ENCODE measurements at regions not wholly inside any gene's neighbourhood (a gene's known extent, or its start where the extent isn't known, plus 50 kb on each side); places are given as distances from the start of the nearest gene placed in this dataset.

DNA sequence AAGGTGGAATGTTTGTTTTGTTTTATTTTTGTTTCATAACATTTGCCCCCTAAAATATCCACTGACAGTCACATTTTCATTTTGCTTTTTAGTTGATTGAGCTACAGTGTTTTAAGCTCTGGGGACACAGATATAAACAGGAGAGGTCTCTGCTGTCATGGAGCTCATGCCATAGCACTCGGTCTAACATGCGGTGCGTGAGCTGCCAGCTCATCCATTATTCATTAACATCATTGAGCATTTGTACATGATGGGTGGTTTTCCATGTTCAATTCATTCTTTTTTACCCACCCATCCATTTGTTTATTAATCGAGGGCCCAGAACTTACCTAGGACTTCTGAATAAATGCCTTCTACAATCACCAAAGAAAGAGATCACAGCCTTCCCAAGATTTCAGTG, 150.1 kb upstream of the SFRP2 start:
- Histone ChIP-seq H3K79me2 (ENCODE audit: control insufficient read depth, insufficient read depth, low read length) (no peaks in the 10 kb centered on the region), H3K9ac (ENCODE audit: control insufficient read depth, insufficient read depth, low read length) (no peak overlapping the region), H3K4me1 (ENCODE audit: control insufficient read depth, insufficient read depth, low read length) (no peaks in the 10 kb centered on the region), H2AFZ (ENCODE audit: control insufficient read depth, low read depth, low read length) (no peak overlapping the region), H3K27me3 (replicated peaks in 1 of 2; ENCODE audit: control insufficient read depth in 2 of 2, insufficient read depth in 2 of 2, low read length in 1 of 2) (0 out of 4 replicates have a peak, but pooled peaks cover 0 to 2% of the 10 kb centered on the region in 2 experiments), H3K4me3 (no peak overlapping the region), H3K4me2 (ENCODE audit: control insufficient read depth, insufficient read depth) (no peak overlapping the region), H3K27ac (ENCODE audit: control insufficient read depth, insufficient read depth) (no peak overlapping the region), H3K9me3 (replicated peaks; ENCODE audit: control insufficient read depth, insufficient read depth, low read length) (no peaks in the 10 kb centered on the region), H4K20me1 (ENCODE audit: control insufficient read depth, insufficient read depth) (no peaks in the 10 kb centered on the region), H3K36me3 (ENCODE audit: control insufficient read depth in 2 of 2, insufficient read depth in 2 of 2, low read length in 1 of 2) (no peaks in the 10 kb centered on the region)
- TF ChIP-seq NR2C1 (IDR thresholded peaks at IDR 0.05) (no peak), MXI1 (IDR thresholded peaks at IDR 0.05; ENCODE audit: low read depth, low read length) (no peak), NFYB (IDR thresholded peaks at IDR 0.05; ENCODE audit: insufficient read depth, low read depth, low read length) (no peak), CREM (IDR thresholded peaks at IDR 0.05; ENCODE audit: low read depth) (no peak), RBBP5 (conservative IDR thresholded peaks at IDR 0.05) (no peak), POLR2A (IDR thresholded peaks at IDR 0.05; ENCODE audit: low read depth, low read length) (no peak), SMC3 (IDR thresholded peaks at IDR 0.05; ENCODE audit: borderline replicate concordance, low read length) (no peak)
- no peak for DNase-seq (ENCODE audit: low read depth, low spot score)
- CTCF ChIA-PET: interaction anchor here (0.9 kb wide), 1 partner anchor 10 kb away, joined by 3 read pairs; no protein-coding TSS in a partner anchor
- SMC1A ChIA-PET (ENCODE audit: uncharacterized antibody, unreplicated experiment): interaction anchor here (0.5 to 1.9 kb wide), 4 partner anchors 11 to 718 kb away, joined by 3 to 4 read pairs (median 4); no protein-coding TSS in a partner anchor
- POLR2A ChIA-PET: no interaction called here
- intact Hi-C loops (cut with micrococcal nuclease; ENCODE audit: unreplicated experiment) (no loop called here), in situ Hi-C loops (cut with MboI) (no loop called here)
- RAD21 ChIA-PET (ENCODE audit: unreplicated experiment): no interaction called here
- no peak for FAIRE-seq
- no peak for ATAC-seq
- WGBS (ENCODE audit: insufficient coverage, insufficient replicate concordance, low lambda C conversion rate, missing lambda C conversion rate): 43% methylated on average over 4 of the region's 4 CpGs
- BruUV-seq (replicated peaks): no TSS peak

DNA sequence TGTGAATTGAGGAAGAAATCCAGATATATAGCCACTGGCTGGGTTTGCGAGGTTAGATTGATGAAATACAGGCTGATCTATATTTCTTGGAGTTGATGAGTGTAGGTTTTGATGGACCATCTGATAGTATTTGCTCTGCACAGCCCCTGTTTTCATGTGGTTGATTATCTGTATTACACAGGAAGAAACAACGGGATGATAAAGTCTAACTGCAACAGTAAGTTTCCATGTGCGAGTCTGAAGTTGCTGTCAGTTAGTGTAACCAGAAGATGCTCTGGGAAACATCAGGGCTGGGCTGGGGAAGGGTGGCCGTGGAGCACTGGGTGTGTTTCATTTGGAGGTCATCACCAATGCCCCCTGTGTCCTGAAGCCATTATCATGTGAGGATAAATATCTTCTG, 148.4 kb upstream of the SFRP2 start:
- SMC1A ChIA-PET (ENCODE audit: uncharacterized antibody, unreplicated experiment): no interaction called here
- RAD21 ChIA-PET (ENCODE audit: unreplicated experiment): no interaction called here
- CTCF ChIA-PET: no interaction called here
- Histone ChIP-seq H3K27ac (ENCODE audit: control insufficient read depth, insufficient read depth) (no peak overlapping the region), H3K4me2 (ENCODE audit: control insufficient read depth, insufficient read depth) (no peak overlapping the region), H3K36me3 (ENCODE audit: control insufficient read depth in 2 of 2, insufficient read depth in 2 of 2, low read length in 1 of 2) (no peaks in the 10 kb centered on the region), H3K27me3 (replicated peaks in 1 of 2; ENCODE audit: control insufficient read depth in 2 of 2, insufficient read depth in 2 of 2, low read length in 1 of 2) (peaks cover 2% of the 10 kb centered on the region in 2 experiments; a peak in 1 of 4 replicates), H4K20me1 (ENCODE audit: control insufficient read depth, insufficient read depth) (no peaks in the 10 kb centered on the region), H3K9me3 (replicated peaks; ENCODE audit: control insufficient read depth, insufficient read depth, low read length) (no peaks in the 10 kb centered on the region), H2AFZ (ENCODE audit: control insufficient read depth, low read depth, low read length) (no peak overlapping the region), H3K9ac (ENCODE audit: control insufficient read depth, insufficient read depth, low read length) (no peak overlapping the region), H3K4me3 (no peak overlapping the region), H3K79me2 (ENCODE audit: control insufficient read depth, insufficient read depth, low read length) (no peaks in the 10 kb centered on the region), H3K4me1 (ENCODE audit: control insufficient read depth, insufficient read depth, low read length) (no peaks in the 10 kb centered on the region)
- no peak for ATAC-seq
- 29% methylated on average over 4 of the region's 4 CpGs for WGBS (ENCODE audit: insufficient coverage, insufficient replicate concordance, low lambda C conversion rate, missing lambda C conversion rate)
- no peak for TF ChIP-seq ZNF384 (IDR thresholded peaks at IDR 0.05; ENCODE audit: borderline replicate concordance, low read depth, low read length)
- TF ChIP-seq, protein P1, sequence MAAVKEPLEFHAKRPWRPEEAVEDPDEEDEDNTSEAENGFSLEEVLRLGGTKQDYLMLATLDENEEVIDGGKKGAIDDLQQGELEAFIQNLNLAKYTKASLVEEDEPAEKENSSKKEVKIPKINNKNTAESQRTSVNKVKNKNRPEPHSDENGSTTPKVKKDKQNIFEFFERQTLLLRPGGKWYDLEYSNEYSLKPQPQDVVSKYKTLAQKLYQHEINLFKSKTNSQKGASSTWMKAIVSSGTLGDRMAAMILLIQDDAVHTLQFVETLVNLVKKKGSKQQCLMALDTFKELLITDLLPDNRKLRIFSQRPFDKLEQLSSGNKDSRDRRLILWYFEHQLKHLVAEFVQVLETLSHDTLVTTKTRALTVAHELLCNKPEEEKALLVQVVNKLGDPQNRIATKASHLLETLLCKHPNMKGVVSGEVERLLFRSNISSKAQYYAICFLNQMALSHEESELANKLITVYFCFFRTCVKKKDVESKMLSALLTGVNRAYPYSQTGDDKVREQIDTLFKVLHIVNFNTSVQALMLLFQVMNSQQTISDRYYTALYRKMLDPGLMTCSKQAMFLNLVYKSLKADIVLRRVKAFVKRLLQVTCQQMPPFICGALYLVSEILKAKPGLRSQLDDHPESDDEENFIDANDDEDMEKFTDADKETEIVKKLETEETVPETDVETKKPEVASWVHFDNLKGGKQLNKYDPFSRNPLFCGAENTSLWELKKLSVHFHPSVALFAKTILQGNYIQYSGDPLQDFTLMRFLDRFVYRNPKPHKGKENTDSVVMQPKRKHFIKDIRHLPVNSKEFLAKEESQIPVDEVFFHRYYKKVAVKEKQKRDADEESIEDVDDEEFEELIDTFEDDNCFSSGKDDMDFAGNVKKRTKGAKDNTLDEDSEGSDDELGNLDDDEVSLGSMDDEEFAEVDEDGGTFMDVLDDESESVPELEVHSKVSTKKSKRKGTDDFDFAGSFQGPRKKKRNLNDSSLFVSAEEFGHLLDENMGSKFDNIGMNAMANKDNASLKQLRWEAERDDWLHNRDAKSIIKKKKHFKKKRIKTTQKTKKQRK (IDR thresholded peaks at IDR 0.05; ENCODE audit: low read depth, low read length): no peak
- no peak for TF ChIP-seq ZBED1 (IDR thresholded peaks at IDR 0.05; ENCODE audit: borderline replicate concordance)
- TF ChIP-seq NFXL1 (IDR thresholded peaks at IDR 0.05; ENCODE audit: borderline replicate concordance): no peak
- no TSS peak for BruUV-seq (replicated peaks)
- POLR2A ChIA-PET: no interaction called here
- no peak for DNase-seq (ENCODE audit: low read depth, low spot score)
- FAIRE-seq: no peak
- intact Hi-C loops (cut with micrococcal nuclease; ENCODE audit: unreplicated experiment): no loop called here
- in situ Hi-C loops (cut with MboI): no loop called here
